ENCODE measurements at regions not wholly inside any gene's neighbourhood (a gene's known extent, or its start where the extent isn't known, plus 50 kb on each side); places are given as distances from the start of the nearest gene placed in this dataset.

- no peak for TF ChIP-seq EZH2phosphoT487 (IDR thresholded peaks at IDR 0.05; ENCODE audit: insufficient read depth, low read depth)
- no peak for TF ChIP-seq EZH2 (IDR thresholded peaks at IDR 0.05; ENCODE audit: insufficient read depth, poor library complexity, severe bottlenecking)
Measured at GRCh38 chr2:76073992-76074604, 363.4 kb upstream of the GCFC2 start.

Measured in GM23248 (cell line).